ENCODE measurements at regions not wholly inside any gene's neighbourhood (a gene's known extent, or its start where the extent isn't known, plus 50 kb on each side); places are given as distances from the start of the nearest gene placed in this dataset.

DNA sequence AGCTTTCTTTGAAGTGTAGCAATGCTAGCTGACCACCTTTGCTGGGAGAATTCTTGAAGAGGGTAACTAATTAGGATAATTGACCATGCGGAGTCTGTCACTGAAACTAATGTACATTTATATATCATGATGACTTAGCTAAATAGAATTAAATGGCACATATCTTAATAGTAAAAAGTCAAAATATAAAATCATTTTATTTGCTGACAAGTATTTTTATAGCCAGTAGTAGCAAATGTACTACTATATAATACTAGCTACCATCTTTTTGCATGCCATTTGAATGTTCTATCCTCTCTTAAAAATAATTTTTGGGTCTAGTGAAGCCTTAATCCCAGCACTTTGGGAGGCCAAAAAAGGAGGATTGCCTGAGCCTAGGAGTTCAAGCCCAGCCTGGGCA, 605.8 kb upstream of the COX7C start:
- no peak for TF ChIP-seq CTCF (IDR thresholded peaks at IDR 0.05)
- TF ChIP-seq EP300 (IDR thresholded peaks at IDR 0.05), result no peak
- TF ChIP-seq POLR2A (IDR thresholded peaks at IDR 0.05), result no peak
- TF ChIP-seq POLR2AphosphoS5 (IDR thresholded peaks at IDR 0.05), result no peak

Data from gastroesophageal sphincter (tissue), 3 donors.